ENCODE measurements at regions not wholly inside any gene's neighbourhood (a gene's known extent, or its start where the extent isn't known, plus 50 kb on each side); places are given as distances from the start of the nearest gene placed in this dataset.

- TF ChIP-seq POLR2A (IDR thresholded peaks at IDR 0.05) (no peak), CTCF (IDR thresholded peaks at IDR 0.05) (no peak)
Measured at GRCh38 chr5:130692770-130693169, 472.3 kb downstream of the HINT1 start.

Measured in thyroid gland (tissue), 4 donors.